Coronary artery (tissue), 2 donors: ENCODE measurements at regions not wholly inside any gene's neighbourhood (a gene's known extent, or its start where the extent isn't known, plus 50 kb on each side); places are given as distances from the start of the nearest gene placed in this dataset.

Experiments used
- DNase-seq: peaks from one replicate; pipeline ENCODE4 v3.0.0-alpha.2; 2017; ENCODE audit warnings: low spot score
- H3K27ac ChIP-seq, 2 donors: fragments of 200-600 bp; sonication (generic); one replicate each; pipeline ENCODE4 v1.5.1; 2016 to 2019
- H3K4me3 ChIP-seq: fragments of 200-600 bp; sonication (generic); 2 replicates; pipeline ENCODE4 v1.5.1; 2016; ENCODE audit warnings: mild to moderate bottlenecking, moderate library complexity
- TF ChIP-seq, protein P1 (sequence below): fragments of 200-600 bp; sonication (generic); IDR thresholded peaks from one replicate; pipeline ENCODE4 v1.5.1; 2019; ENCODE audit warnings: antibody characterized with exemption

DNA sequence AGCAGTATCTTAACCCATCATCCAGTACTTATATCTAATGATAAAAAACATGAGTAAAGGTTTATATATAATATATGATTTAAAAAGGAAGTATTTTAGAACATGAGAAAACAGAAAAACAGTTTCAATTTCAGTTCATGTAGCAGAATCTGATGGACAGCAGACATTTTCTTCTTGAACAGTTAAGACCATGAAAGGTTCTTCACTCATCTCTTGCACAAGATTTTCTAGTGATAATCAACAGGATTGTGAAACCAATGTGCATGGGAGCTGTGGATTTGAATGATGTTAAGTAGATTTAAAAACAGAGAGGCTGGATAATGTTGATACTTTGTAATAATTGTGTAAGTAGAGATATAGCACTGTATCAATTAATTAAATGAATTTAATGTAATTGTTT, 1297.6 kb downstream of the BRINP3 start:
- Histone ChIP-seq H3K27ac (no peak overlapping the region), H3K4me3 (no peak overlapping the region)
- no peak for DNase-seq
- TF ChIP-seq, protein P1, sequence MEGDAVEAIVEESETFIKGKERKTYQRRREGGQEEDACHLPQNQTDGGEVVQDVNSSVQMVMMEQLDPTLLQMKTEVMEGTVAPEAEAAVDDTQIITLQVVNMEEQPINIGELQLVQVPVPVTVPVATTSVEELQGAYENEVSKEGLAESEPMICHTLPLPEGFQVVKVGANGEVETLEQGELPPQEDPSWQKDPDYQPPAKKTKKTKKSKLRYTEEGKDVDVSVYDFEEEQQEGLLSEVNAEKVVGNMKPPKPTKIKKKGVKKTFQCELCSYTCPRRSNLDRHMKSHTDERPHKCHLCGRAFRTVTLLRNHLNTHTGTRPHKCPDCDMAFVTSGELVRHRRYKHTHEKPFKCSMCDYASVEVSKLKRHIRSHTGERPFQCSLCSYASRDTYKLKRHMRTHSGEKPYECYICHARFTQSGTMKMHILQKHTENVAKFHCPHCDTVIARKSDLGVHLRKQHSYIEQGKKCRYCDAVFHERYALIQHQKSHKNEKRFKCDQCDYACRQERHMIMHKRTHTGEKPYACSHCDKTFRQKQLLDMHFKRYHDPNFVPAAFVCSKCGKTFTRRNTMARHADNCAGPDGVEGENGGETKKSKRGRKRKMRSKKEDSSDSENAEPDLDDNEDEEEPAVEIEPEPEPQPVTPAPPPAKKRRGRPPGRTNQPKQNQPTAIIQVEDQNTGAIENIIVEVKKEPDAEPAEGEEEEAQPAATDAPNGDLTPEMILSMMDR = no peak

GRCh38 chr1:189185097-189185496, 1292.6 kb downstream of the BRINP3 start:
- TF ChIP-seq, protein P1 = no peak
- Histone ChIP-seq H3K4me3 (no peak overlapping the region), H3K27ac (no peak overlapping the region)
- no peak for DNase-seq

DNA sequence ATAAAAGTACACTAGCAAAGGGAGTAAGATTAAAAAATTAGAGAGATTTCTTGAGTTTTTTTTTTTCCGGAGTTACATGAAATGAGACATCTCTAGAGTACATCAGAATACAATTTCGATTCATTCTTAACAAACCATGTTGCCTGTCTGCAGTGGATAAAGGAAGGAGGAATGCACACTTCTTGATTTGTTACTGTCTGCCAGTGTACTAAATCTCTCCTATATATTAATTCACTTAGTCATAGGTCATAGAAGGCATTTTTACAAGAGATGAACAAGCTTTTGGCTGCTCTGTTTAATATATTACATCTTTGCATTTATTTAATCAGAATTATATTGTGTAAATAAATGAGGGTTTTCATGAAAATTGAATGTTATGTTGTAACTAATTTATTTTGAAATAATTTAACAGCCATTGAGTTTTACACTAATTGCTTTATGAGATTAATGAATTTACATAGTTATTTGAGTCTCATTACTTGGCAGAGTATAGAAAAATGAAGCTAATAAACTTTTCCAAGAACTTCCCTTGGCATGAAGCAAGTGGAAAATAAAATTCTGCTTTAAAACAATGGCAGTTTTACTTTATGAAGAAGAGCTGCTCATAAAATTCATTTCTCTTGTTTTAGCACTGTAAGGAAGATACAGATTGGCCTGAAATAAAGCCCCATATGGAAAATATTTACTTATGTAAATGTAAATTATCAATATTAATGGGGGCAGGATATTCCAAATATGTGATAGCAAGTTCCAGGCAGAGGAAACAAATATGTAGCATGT, 1284.7 kb downstream of the BRINP3 start:
- H3K27ac ChIP-seq = no peak overlapping the region
- no peak for DNase-seq
- TF ChIP-seq, protein P1 = no peak
- no peak overlapping the region for H3K4me3 ChIP-seq

- TF ChIP-seq, protein P1 = no peak
- no peak overlapping the region for H3K27ac ChIP-seq
- DNase-seq = no peak
- H3K4me3 ChIP-seq = no peak overlapping the region
Measured at GRCh38 chr1:189205863-189206262, 1271.8 kb downstream of the BRINP3 start.

- Histone ChIP-seq H3K4me3 (no peak overlapping the region), H3K27ac (no peak overlapping the region)
- TF ChIP-seq, protein P1 = no peak
- DNase-seq = no peak
Measured at GRCh38 chr1:189206617-189207016, 1271.0 kb downstream of the BRINP3 start.

- DNase-seq = no peak
Measured at GRCh38 chr1:189211742-189212141, 1265.9 kb downstream of the BRINP3 start.

DNA sequence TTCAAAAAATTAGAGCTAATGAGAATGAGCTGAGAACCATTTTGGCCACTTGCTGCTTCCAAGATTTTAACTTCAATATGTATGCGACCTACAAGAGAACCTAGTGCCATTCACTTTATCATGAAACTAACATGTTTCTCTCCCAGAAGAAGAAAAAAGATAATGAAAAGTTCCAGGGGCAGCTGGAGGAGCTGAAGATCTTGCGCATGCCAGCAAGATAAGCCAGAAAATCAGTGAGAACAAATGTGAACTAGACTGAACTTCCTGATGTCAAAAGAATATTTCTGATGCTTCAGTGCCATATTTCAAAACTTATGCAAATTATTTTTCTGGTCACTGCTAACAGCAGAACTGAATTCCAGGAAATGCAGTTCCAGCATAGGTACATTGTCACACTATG, 1265.1 kb downstream of the BRINP3 start:
- Histone ChIP-seq H3K4me3 (no peak overlapping the region), H3K27ac (no peak overlapping the region)
- no peak for DNase-seq
- TF ChIP-seq, protein P1 = no peak

More at GRCh38 chr1:189211742-189212141, 1265.9 kb downstream of the BRINP3 start:
- no peak overlapping the region for H3K27ac ChIP-seq
- H3K4me3 ChIP-seq = no peak overlapping the region
- TF ChIP-seq, protein P1 = no peak
